Activated T-cell treated with anti-CD3 and anti-CD28 coated beads, Interleukin-2, amount 50 U/mL, for 4 hours (primary cell): ENCODE measurements at regions not wholly inside any gene's neighbourhood (a gene's known extent, or its start where the extent isn't known, plus 50 kb on each side); places are given as distances from the start of the nearest gene placed in this dataset.

ENCODE experiments used
- ATAC-seq, 2 donors: fragments of 200-7000 bp; cut with Tn5 transposase; one replicate each; pipeline ENCODE4 v1.10.0; 2021
- DNase-seq: peaks from one replicate; pipeline ENCODE4 v3.0.0-alpha.2; 2020
- H3K27me3 Mint-ChIP-seq: one replicate; pipeline ENCODE4 v1.8.0; 2021; ENCODE audit warnings: low read depth, mixed read lengths
- H3K36me3 Mint-ChIP-seq: one replicate; pipeline ENCODE4 v1.8.0; 2022; ENCODE audit warnings: mixed read lengths; ENCODE audit not compliant: insufficient read depth
- H3K4me1 Mint-ChIP-seq: one replicate; pipeline ENCODE4 v1.8.0; 2021; ENCODE audit warnings: low read depth, mixed read lengths
- H3K4me3 Mint-ChIP-seq: one replicate; pipeline ENCODE4 v1.8.0; 2021; ENCODE audit warnings: mild to moderate bottlenecking, moderate library complexity, mixed read lengths
- H3K9me3 Mint-ChIP-seq: one replicate; pipeline ENCODE4 v1.8.0; 2021; ENCODE audit warnings: mixed read lengths

DNA sequence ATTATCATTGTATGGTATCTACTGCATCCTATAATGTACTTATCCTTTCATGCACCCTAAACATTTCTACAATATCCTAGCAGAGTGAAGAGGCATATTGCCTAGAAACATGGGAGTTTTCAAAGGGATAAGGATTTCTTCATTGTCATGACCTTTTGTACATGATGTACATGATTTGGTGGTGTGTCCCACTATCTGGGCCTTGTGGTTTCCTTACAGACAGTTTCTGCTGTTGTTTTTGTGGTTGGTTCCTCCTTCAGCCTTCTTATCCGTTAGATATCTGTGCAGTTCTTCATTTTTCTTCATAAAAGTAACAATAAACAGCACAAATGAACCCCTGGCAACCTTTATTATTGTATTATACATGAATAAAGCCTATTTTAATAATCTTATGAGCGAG, 70.4 kb upstream of the BACH1 start:
- peaks cover 24% of the 10 kb centered on the region for H3K4me1 Mint-ChIP-seq
- H3K4me3 Mint-ChIP-seq = no peak overlapping the region
- no peaks in the 10 kb centered on the region for H3K36me3 Mint-ChIP-seq
- H3K27me3 Mint-ChIP-seq = peaks cover 2% of the 10 kb centered on the region
- DNase-seq (no peak), ATAC-seq (no peak)
- peaks cover 3% of the 10 kb centered on the region for H3K9me3 Mint-ChIP-seq

DNA sequence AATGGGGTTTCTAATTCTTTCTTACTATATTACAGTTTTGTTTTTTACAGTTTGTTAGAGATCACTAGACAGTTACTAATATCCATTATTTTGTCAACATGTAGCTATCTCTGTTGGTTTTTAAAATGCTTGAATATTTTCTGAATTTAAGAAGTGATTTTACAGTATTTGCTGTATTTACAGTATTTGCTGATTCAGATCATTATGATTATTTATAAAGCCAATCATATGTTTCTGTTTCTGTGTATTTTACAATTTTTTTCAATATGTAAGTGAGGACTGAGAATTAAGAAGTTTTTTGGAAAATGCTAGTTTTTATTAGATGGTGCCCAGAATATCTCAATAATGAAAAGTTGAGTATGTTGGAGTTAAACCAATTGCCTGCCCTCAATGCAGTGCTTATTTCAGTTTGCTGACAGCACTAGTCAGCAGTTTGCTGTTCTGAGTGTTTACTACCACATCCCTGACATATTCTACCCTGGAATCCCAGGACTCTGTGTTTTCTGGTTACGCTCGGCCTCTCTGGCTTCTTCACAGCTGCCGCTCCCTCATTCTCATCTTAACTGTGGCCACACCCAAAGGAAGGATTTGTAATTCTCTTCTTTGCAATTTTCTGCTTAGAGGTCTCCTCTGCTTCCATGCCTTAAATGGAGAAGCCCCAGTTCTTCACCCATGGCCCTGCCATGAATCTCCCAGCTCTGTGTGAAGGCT, 68.0 kb upstream of the BACH1 start:
- Mint-ChIP-seq H3K9me3 (peaks cover 3% of the 10 kb centered on the region), H3K36me3 (no peaks in the 10 kb centered on the region), H3K27me3 (peaks cover 2% of the 10 kb centered on the region), H3K4me1 (peaks cover 36% of the 10 kb centered on the region), H3K4me3 (no peak overlapping the region)
- no peak for ATAC-seq
- DNase-seq = no peak

DNA sequence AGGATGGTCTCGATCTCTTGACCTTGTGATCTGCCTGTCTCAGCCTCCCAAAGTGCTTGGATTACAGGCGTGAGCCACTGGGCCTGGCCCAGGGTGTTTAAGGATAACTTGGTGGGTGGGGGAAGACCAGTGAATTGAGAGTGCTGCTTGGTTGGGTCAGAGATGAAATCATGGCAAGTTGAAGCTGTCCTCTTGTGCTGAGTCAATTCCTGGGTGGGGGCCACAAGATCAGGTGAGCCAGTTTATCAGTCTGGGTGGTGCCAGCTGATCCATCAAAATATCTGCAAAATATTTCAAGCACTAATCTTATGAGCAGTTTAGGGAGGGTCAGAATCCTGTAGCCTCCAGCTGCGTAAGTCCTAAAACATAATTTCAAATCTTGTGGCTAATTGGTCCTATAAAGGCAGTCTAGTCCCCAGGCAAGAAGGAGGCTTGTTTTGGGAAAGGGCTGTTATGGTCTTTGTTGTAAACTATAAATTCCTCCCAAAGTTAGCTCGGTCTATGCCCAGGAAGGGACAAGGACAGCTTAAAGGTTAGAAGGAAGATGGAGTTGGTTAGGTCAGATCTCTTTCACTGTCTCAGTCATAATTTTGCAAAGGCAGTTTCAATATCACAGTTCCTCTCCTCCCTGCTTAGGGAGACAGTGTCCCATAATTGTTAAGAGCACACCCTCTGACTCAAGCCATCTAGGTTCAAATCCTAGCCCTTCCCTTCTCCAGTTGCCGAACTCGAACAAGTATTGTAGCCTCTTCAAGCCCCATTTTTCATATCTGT, 66.8 kb upstream of the BACH1 start:
- no peak for ATAC-seq

DNA sequence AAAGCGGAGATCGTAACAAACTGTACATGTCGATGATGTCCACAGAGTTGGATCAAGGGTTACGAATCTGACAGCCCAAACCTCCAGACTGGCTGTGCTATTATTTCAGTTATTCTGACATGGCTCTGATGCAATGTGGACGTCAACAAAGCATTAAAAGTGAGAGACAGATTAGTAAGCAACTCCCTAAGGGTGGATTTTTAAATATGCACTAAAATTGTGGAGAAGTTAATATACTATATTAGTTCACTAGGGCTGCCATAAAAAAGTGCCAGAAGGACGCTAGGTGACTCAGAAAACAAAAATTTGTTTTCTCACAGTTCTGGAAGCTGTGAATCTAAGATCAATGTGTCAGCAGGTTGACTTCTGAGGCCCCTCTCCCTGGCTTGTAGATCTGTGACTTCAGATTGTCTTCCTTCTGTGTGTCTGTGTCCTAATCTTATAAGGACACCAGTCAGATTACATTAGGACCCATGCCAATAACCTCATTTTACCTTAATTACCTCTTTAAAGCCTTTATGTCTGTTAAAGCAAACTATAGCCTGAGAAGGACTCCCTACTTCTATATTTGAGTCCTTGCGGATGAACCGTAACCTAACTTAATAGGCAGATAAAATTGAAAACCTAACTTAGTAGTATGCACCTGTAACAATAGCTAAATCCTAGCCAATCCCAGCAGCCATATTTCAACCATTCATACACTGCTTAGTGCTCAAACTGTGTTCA, 66.0 kb upstream of the BACH1 start:
- H3K9me3 Mint-ChIP-seq = no peaks in the 10 kb centered on the region
- peaks cover 43% of the 10 kb centered on the region for H3K4me1 Mint-ChIP-seq
- no peak for ATAC-seq
- no peak overlapping the region for H3K4me3 Mint-ChIP-seq
- no peak for DNase-seq
- H3K36me3 Mint-ChIP-seq = no peaks in the 10 kb centered on the region
- H3K27me3 Mint-ChIP-seq = peaks cover 2% of the 10 kb centered on the region

More for the DNA sequence above, 66.8 kb upstream of the BACH1 start:
- Mint-ChIP-seq H3K4me3 (no peak overlapping the region), H3K4me1 (peaks cover 43% of the 10 kb centered on the region), H3K27me3 (peaks cover 2% of the 10 kb centered on the region), H3K9me3 (no peaks in the 10 kb centered on the region), H3K36me3 (no peaks in the 10 kb centered on the region)
- DNase-seq = no peak

DNA sequence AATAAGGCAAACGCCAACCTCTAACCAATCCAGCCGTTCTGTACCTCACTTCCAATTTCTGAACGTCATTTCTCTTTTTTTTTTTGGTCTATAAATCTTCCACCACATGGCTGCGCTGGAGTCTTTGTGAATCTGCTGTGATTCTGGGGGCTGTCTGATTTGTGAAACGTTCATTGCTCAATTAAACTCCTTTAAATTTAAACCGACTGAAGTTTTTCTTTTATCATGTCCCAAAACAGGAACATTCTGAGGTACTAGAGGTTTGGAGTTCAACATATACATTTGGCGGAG, 65.5 kb upstream of the BACH1 start:
- peaks cover 41% of the 10 kb centered on the region for H3K4me1 Mint-ChIP-seq
- peaks cover 2% of the 10 kb centered on the region for H3K27me3 Mint-ChIP-seq
- no peak overlapping the region for H3K4me3 Mint-ChIP-seq
- H3K9me3 Mint-ChIP-seq = no peaks in the 10 kb centered on the region
- H3K36me3 Mint-ChIP-seq = no peaks in the 10 kb centered on the region
- DNase-seq (no peak), ATAC-seq (no peak)

DNA sequence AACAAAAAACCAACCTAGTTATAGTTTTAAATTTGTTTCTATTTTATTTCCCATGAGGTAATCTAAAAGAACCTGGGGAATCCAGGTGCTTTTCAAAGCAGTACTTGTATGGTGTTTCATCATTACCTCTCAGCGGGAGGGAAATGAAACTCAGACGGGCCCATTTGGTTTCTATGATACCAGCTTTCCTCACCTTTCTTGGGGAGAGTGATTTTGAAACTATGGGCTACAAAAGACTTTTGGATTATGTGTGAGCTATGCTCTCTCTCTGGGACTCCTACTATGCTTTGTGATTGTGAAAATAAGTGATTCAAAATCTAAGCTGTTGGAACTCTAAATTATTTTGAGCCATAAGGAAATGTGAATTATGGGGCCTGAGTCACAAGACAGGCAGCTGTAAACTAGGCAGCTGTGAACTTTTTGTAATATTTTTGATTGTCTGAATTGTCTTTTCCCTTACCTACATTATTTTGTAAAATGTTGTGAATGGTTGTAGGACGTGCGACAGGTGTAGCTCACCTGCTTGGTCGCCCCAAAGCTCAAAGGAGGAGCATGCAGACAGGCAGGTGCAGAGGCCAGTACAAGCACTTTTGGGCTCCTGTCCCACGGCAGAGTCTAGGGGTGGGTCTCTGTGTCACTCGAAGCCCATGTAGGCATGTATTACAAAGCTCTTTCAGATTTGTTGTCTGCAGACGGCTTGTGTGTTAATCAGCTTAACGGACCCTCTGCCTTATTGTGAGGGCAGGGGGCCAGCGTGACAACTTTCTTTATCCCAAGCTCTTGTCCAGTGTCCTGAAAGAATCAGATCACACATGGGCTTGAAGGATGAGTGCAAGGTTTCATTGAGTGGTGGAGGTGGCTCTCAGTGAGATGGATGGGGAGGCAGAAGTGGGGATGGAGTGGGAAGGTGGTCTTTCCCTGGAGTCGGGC, 64.8 kb upstream of the BACH1 start:
- peak; percentile 86 to 92 for ATAC-seq
- H3K27me3 Mint-ChIP-seq = peaks cover 2% of the 10 kb centered on the region
- H3K4me3 Mint-ChIP-seq = no peak overlapping the region
- no peaks in the 10 kb centered on the region for H3K36me3 Mint-ChIP-seq
- no peak for DNase-seq
- H3K4me1 Mint-ChIP-seq = peaks cover 37% of the 10 kb centered on the region
- H3K9me3 Mint-ChIP-seq = no peaks in the 10 kb centered on the region

DNA sequence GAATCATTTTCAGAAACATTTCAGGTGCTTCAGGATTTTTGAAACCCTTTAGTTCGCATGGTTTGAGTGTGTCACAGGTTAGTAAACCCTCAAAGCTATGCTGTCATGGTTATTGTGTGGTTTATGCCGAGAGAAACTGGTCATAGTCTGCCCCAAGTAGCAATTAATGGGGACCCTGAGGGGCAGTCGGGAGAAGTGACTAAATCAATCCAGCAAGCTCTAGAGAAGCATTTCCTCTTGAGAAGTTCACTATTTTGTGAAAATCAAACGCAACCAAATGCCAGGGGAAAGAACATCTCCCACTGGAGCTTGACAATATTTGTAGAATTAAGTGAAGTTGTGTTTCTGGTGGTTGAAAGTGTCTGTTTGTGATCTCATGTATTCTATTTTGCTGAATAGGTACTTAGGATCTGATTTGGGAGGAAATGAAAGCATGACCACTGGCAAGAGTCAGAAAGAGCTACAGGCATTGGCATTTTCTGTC, 63.0 kb upstream of the BACH1 start:
- Mint-ChIP-seq H3K36me3 (no peaks in the 10 kb centered on the region), H3K9me3 (no peaks in the 10 kb centered on the region), H3K27me3 (peaks cover 2% of the 10 kb centered on the region), H3K4me3 (no peak overlapping the region), H3K4me1 (peaks cover 37% of the 10 kb centered on the region)
- ATAC-seq (no peak), DNase-seq (no peak)

DNA sequence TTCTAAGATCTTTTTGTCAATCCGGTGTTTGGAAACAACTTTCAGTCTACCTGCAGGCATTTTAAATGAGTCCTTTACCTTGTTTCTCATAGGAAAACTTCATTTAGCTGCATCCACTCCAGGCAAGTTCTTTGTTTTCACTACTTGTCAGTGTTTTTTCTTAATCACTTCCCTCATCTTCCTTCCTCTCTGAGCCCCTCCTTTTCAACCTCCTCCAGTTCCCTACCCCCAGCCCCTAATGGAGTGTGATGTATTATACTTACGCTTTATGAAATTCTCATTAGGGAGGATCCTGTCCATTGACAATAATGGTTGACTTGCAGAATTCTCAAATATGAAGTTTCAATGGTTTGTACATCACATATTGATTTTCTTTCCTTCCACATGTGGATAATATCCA, 62.5 kb upstream of the BACH1 start:
- ATAC-seq = no peak
- DNase-seq = no peak
- H3K4me1 Mint-ChIP-seq = peaks cover 33% of the 10 kb centered on the region

DNA sequence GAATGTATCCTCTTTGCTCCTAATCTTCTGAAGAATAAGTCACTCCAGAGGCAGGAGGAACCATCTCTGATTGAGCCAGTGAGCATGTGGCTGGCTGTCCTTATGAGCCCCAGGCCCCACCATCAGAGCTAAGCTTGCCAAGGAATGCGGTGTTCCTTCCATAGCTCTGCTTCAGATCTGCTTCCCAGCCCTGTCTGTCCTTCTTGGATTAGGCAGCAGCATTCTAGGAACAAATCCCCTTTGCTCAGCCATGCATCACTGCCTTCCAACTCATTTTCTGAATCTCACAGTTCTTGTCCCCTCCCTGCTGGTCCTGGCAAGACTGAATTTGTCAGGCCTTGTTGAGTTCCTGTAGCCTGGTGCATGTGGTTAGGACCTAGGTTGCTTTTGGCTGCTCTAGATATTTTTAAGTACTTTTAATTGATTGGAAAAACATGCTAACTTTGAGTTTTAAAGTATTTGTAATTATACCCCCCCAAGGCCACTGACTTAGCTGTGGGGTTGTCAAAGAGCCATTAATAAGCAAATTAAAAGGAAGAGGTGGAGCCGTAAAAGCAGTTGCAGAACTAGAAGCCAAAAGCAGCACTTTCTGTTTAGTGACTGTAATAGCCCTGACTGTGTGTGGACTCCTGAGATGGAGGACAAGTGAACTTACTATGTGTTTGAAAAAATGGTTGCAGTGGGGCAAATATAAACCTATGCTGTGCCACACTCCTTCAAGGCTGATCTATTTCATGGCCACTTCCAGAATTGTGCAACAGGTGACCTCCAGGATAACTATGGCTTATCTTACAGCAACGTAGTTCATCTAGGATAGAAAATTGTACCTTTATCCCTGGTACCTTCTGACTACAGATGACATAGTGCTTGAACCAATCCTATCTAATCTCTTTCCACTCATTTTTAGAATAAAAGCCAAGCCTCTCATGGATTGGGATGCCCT, 61.3 kb upstream of the BACH1 start:
- no peaks in the 10 kb centered on the region for H3K36me3 Mint-ChIP-seq
- ATAC-seq (no peak), DNase-seq (no peak)
- H3K27me3 Mint-ChIP-seq = no peaks in the 10 kb centered on the region
- H3K9me3 Mint-ChIP-seq = no peaks in the 10 kb centered on the region
- no peak overlapping the region for H3K4me3 Mint-ChIP-seq
- H3K4me1 Mint-ChIP-seq = peaks cover 25% of the 10 kb centered on the region

More for the DNA sequence above, 62.5 kb upstream of the BACH1 start:
- Mint-ChIP-seq H3K4me3 (no peak overlapping the region), H3K9me3 (no peaks in the 10 kb centered on the region), H3K36me3 (no peaks in the 10 kb centered on the region), H3K27me3 (peaks cover 2% of the 10 kb centered on the region)

DNA sequence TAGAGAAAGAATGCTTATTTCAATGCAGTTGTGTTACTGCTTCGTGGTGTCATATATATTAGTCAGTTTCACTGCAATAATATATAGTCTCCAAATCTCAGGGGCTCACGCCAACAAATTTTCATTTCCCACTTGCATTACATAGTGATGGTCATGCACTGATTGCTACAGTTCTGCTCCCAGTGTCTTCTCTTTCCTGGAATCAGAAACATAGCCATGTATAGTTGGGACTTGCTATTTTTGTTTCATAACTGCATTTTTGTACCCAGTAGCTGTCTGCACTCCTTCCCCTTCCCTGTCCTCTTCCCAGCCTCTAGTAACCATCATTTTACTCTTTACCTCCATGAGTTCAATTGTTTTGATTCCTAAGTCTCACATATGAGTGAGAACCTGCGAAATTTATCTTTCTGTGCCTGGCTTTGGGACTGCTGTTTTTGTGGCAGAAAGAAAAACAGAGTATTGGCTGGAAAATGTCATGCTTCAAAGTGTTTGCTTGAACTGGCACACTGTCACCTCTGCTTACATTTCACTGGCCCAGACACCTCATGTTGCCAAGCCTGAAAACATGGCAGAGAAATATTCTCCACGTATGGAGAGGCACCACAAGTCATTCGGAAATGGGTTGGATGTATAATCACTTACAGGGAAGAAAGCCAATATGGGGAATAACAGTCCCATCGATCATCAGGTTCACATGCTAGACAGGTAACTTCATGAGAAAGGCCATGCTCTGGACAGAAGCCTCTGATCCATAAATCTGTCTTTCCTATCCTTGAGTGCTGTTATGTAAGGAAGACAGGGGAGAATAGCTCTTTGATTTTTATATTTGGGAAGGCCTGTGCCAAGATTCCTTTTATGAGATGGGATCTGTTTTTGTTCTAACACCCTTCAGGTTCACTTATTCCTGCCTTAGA, 60.4 kb upstream of the BACH1 start:
- Mint-ChIP-seq H3K9me3 (no peaks in the 10 kb centered on the region), H3K4me1 (peaks cover 18% of the 10 kb centered on the region), H3K27me3 (no peaks in the 10 kb centered on the region), H3K4me3 (no peak overlapping the region), H3K36me3 (no peaks in the 10 kb centered on the region)
- DNase-seq = no peak
- no peak for ATAC-seq

DNA sequence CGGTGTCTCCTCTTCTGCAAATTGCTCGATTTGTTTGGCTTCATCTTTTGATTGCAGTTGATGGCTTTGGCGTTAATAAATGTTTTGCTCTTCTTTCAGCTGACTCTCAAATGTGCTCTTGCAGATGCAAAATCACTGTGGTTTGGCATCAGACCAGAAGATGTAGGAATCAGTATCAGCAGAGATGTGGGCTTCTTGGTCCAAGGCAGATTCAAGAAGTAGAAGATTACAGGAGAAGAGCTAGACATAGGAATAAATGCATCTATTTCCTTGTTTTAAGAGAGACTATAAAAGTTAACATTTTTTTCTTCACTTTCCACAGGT, 59.8 kb upstream of the BACH1 start:
- Mint-ChIP-seq H3K4me1 (peaks cover 14% of the 10 kb centered on the region), H3K9me3 (no peaks in the 10 kb centered on the region), H3K27me3 (no peaks in the 10 kb centered on the region), H3K4me3 (no peak overlapping the region), H3K36me3 (no peaks in the 10 kb centered on the region)
- ATAC-seq = no peak
- DNase-seq = no peak

DNA sequence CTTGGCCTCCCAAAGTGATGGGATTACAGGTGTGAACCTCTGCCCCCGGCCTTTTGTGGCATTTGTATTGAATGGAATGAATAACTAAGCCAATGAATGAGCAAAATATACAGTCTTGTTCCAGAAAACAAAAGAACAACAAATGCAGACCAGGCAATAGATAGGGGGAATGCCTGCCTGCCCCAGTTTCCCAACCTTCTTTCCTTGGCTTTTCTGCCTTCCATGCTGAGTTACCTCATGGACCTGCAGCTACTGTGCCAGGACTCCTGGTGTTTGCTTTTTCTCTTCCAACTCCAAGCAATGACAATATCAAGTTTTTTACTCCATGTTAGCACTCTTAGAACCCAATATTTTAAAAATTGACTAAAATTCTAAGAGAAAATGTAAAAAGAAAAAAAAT, 58.6 kb upstream of the BACH1 start:
- peaks cover 14% of the 10 kb centered on the region for H3K4me1 Mint-ChIP-seq
- H3K4me3 Mint-ChIP-seq = no peak overlapping the region
- ATAC-seq (no peak), DNase-seq (no peak)
- H3K27me3 Mint-ChIP-seq = no peaks in the 10 kb centered on the region
- no peaks in the 10 kb centered on the region for H3K36me3 Mint-ChIP-seq
- no peaks in the 10 kb centered on the region for H3K9me3 Mint-ChIP-seq
